Osteoblast (primary cell): ENCODE measurements at regions not wholly inside any gene's neighbourhood (a gene's known extent, or its start where the extent isn't known, plus 50 kb on each side); places are given as distances from the start of the nearest gene placed in this dataset. TPM values are rescaled to one million over a fixed set of nuclear protein-coding genes. Genes with fewer than 3 reads are reported as not detected.

Experiments
- DNase-seq: peaks from one replicate; pipeline ENCODE4 v3.0.0; 2011; ENCODE audit warnings: low spot score, mixed read lengths; ENCODE audit not compliant: insufficient read length; ENCODE audit errors: missing footprints
- H2AFZ ChIP-seq: 2 replicates; pipeline ENCODE4 v1.6.0; 2011; ENCODE audit warnings: mild to moderate bottlenecking, low read length
- H3K27ac ChIP-seq: 2 replicates; pipeline ENCODE4 v1.5.1; 2011; ENCODE audit warnings: mild to moderate bottlenecking, low read depth, low read length, moderate library complexity
- H3K27me3 ChIP-seq: 2 replicates; pipeline ENCODE4 v1.6.0; 2012; ENCODE audit warnings: mild to moderate bottlenecking, control low read depth, inconsistent platforms, low read length, moderate library complexity; ENCODE audit not compliant: insufficient read depth
- H3K36me3 ChIP-seq: 2 replicates; pipeline ENCODE4 v1.5.1; 2011; ENCODE audit warnings: mild to moderate bottlenecking, low read length, control low read depth, moderate library complexity; ENCODE audit not compliant: insufficient read depth
- H3K4me1 ChIP-seq: 2 replicates; pipeline ENCODE4 v1.5.1; 2011; ENCODE audit warnings: mild to moderate bottlenecking, low read length, control low read depth, moderate library complexity; ENCODE audit not compliant: insufficient read depth
- H3K4me2 ChIP-seq: 2 replicates; pipeline ENCODE4 v1.6.0; 2011; ENCODE audit warnings: mild to moderate bottlenecking, low read length; ENCODE audit not compliant: insufficient read depth
- H3K4me3 ChIP-seq: fragments of 200-600 bp; sonication (generic); 3 replicates; pipeline ENCODE4 v1.5.1; 2012; ENCODE audit warnings: mild to moderate bottlenecking, low read length, inconsistent platforms; ENCODE audit not compliant: insufficient read depth
- H3K79me2 ChIP-seq: 2 replicates; pipeline ENCODE4 v1.6.0; 2012; ENCODE audit warnings: mild to moderate bottlenecking, low read length, control low read depth, inconsistent platforms; ENCODE audit not compliant: insufficient read depth
- H3K9me3 ChIP-seq: 2 replicates; pipeline ENCODE4 v1.5.1; 2011; ENCODE audit warnings: low read depth, low read length, control low read depth
- H4K20me1 ChIP-seq: 2 replicates; pipeline ENCODE4 v1.6.0; 2012; ENCODE audit warnings: mild to moderate bottlenecking, low read length, control low read depth; ENCODE audit not compliant: insufficient read depth
- CTCF ChIP-seq: IDR thresholded peaks from 2 replicates; pipeline ENCODE4 v1.5.1; 2011; ENCODE audit warnings: mild to moderate bottlenecking, low read depth, low read length, moderate library complexity; ENCODE audit errors: extremely low read depth
- small RNA-seq: library from RNA; depleted of rRNA; stranded (forward); fragments of <200 nt; gene quantifications from one replicate; pipeline ENCODE3, GENCODE V24; 2012

GRCh38 chr5:114310666-114311065 lies 51.2 kb upstream of the KCNN2 start:
- H3K27me3 ChIP-seq, result no peaks in the 10 kb centered on the region
- no peak overlapping the region for H3K4me3 ChIP-seq
- H3K36me3 ChIP-seq, result no peaks in the 10 kb centered on the region
- TF ChIP-seq CTCF, result no peak
- H3K9me3 ChIP-seq, result no peaks in the 10 kb centered on the region
- no peak for DNase-seq
- H3K27ac ChIP-seq, result no peak overlapping the region
- no peak overlapping the region for H2AFZ ChIP-seq
- no peaks in the 10 kb centered on the region for H3K79me2 ChIP-seq
- no peaks in the 10 kb centered on the region for H3K4me1 ChIP-seq
- H4K20me1 ChIP-seq, result no peaks in the 10 kb centered on the region
- H3K4me2 ChIP-seq, result no peak overlapping the region

- Histone ChIP-seq H3K9me3 (no peaks in the 10 kb centered on the region), H3K4me2 (no peak overlapping the region), H2AFZ (no peak overlapping the region), H3K4me1 (no peaks in the 10 kb centered on the region), H3K4me3 (no peak overlapping the region), H3K27me3 (no peaks in the 10 kb centered on the region), H3K27ac (no peak overlapping the region), H3K36me3 (no peaks in the 10 kb centered on the region), H3K79me2 (no peaks in the 10 kb centered on the region), H4K20me1 (no peaks in the 10 kb centered on the region)
- no peak for DNase-seq
- no peak for TF ChIP-seq CTCF
Measured at GRCh38 chr5:114311281-114311680, 50.6 kb upstream of the KCNN2 start.

GRCh38 chr5:114311968-114312367 lies 49.9 kb upstream of the KCNN2 start:
- no peaks in the 10 kb centered on the region for H3K27me3 ChIP-seq
- no peak overlapping the region for H2AFZ ChIP-seq
- H3K79me2 ChIP-seq, result no peaks in the 10 kb centered on the region
- H3K4me3 ChIP-seq, result no peak overlapping the region
- DNase-seq, result no peak
- no peak for TF ChIP-seq CTCF
- H3K4me1 ChIP-seq, result no peaks in the 10 kb centered on the region
- no peaks in the 10 kb centered on the region for H3K9me3 ChIP-seq
- H3K27ac ChIP-seq, result no peak overlapping the region
- no peaks in the 10 kb centered on the region for H4K20me1 ChIP-seq
- H3K36me3 ChIP-seq, result no peaks in the 10 kb centered on the region
- no peak overlapping the region for H3K4me2 ChIP-seq

Small RNA genes in the stretch of these regions (small RNA-seq; reads per million reads assigned to genes)
- gene RN7SKP89, result not detected
